MM.1S (cell line): ENCODE measurements at regions not wholly inside any gene's neighbourhood (a gene's known extent, or its start where the extent isn't known, plus 50 kb on each side); places are given as distances from the start of the nearest gene placed in this dataset.

Source experiments
- CTCF ChIP-seq: fragments of 300-600 bp; sonication (generic); IDR thresholded peaks from 2 replicates; pipeline ENCODE4 v1.5.1; 2016; ENCODE audit warnings: antibody characterized with exemption, low read length, mixed read lengths
- EZH2 ChIP-seq: fragments of 300-600 bp; sonication (generic); optimal IDR thresholded peaks from 2 replicates; pipeline ENCODE3; 2017; ENCODE audit warnings: low read depth, mild to moderate bottlenecking, antibody characterized with exemption, low read length, mixed read lengths

- TF ChIP-seq CTCF (no peak), EZH2 (no peak)
Observed at GRCh38 chr13:44051918-44052675, 172.4 kb downstream of the LACC1 start.
